Mucosa of descending colon (tissue), 3 donors: ENCODE measurements at regions not wholly inside any gene's neighbourhood (a gene's known extent, or its start where the extent isn't known, plus 50 kb on each side); places are given as distances from the start of the nearest gene placed in this dataset.

Experiments
- ATAC-seq: fragments of 200-7000 bp; cut with Tn5 transposase; one replicate; pipeline ENCODE4 v1.9.1; 2020; ENCODE audit warnings: mild to moderate bottlenecking, moderate library complexity
- DNase-seq, 3 donors: peaks; one replicate each; pipeline ENCODE4 v3.0.0-alpha.2; 2020
- H3K36me3 ChIP-seq: fragments of 200-600 bp; one replicate; pipeline ENCODE4 v1.8.0; 2021; ENCODE audit warnings: low read depth, mild to moderate bottlenecking
- H3K4me1 ChIP-seq: fragments of 200-600 bp; one replicate; pipeline ENCODE4 v1.8.0; 2021; ENCODE audit warnings: low read depth, mild to moderate bottlenecking
- H3K4me3 ChIP-seq: fragments of 200-600 bp; one replicate; pipeline ENCODE4 v1.8.0; 2021; ENCODE audit warnings: mild to moderate bottlenecking
- H3K9me3 ChIP-seq: fragments of 200-600 bp; one replicate; pipeline ENCODE4 v1.8.0; 2021; ENCODE audit warnings: mild to moderate bottlenecking
- CTCF ChIP-seq: fragments of 200-600 bp; IDR thresholded peaks from one replicate; pipeline ENCODE4 v1.8.0; 2022; ENCODE audit warnings: antibody characterized with exemption, mild to moderate bottlenecking
- intact Hi-C, 2 donors: fragments of 100-400 bp; cut with DNase I in 1 of 2; cut with micrococcal nuclease in 1 of 2; formaldehyde crosslinking; loops; one replicate each; pipeline versions ENCODE4 v1.11.0 to v1.11.1; 2022; cut with DNase I, micrococcal nuclease
- donor health status: DM: no; HTN: no; CAD: no; lungs with moderate emphysema.
- donor health status: DM: no; HTN: no; CAD: no.
- donor health status: DM: no; HTN: yes; CAD: no.

GRCh38 chr5:53219174-53219573, 109.6 kb upstream of the MOCS2 start:
- DNase-seq, result no peak
- H3K4me1 ChIP-seq, result no peaks in the 10 kb centered on the region
- H3K36me3 ChIP-seq, result no peaks in the 10 kb centered on the region
- no peak for ATAC-seq
- H3K4me3 ChIP-seq, result no peak overlapping the region
- TF ChIP-seq CTCF, result no peak
- intact Hi-C loops, result no loop called here
- H3K9me3 ChIP-seq, result no peaks in the 10 kb centered on the region

GRCh38 chr5:53219610-53220009, 110.1 kb upstream of the MOCS2 start:
- DNase-seq (no peak), ATAC-seq (no peak)
- Histone ChIP-seq H3K4me1 (no peaks in the 10 kb centered on the region), H3K9me3 (no peaks in the 10 kb centered on the region), H3K36me3 (no peaks in the 10 kb centered on the region), H3K4me3 (no peak overlapping the region)
- intact Hi-C loops, result no loop called here
- TF ChIP-seq CTCF, result no peak

- ATAC-seq (no peak), DNase-seq (no peak)
- no peak for TF ChIP-seq CTCF
- H3K4me1 ChIP-seq, result no peaks in the 10 kb centered on the region
- intact Hi-C loops, result no loop called here
- H3K36me3 ChIP-seq, result no peaks in the 10 kb centered on the region
- H3K9me3 ChIP-seq, result peaks cover 3% of the 10 kb centered on the region
- H3K4me3 ChIP-seq, result no peak overlapping the region
These were observed 124.3 kb upstream of the MOCS2 start for GRCh38 chr5:53233645-53234405.

GRCh38 chr5:53236683-53237082, 127.1 kb upstream of the MOCS2 start:
- Histone ChIP-seq H3K4me3 (no peak overlapping the region), H3K9me3 (no peaks in the 10 kb centered on the region), H3K36me3 (no peaks in the 10 kb centered on the region), H3K4me1 (no peaks in the 10 kb centered on the region)
- ATAC-seq (no peak), DNase-seq (no peak)
- intact Hi-C loops, result no loop called here
- no peak for TF ChIP-seq CTCF

GRCh38 chr5:53237876-53238275, 128.3 kb upstream of the MOCS2 start:
- Histone ChIP-seq H3K36me3 (no peaks in the 10 kb centered on the region), H3K4me3 (no peak overlapping the region), H3K9me3 (no peaks in the 10 kb centered on the region), H3K4me1 (no peaks in the 10 kb centered on the region)
- intact Hi-C loops, result no loop called here
- no peak for TF ChIP-seq CTCF
- DNase-seq (no peak), ATAC-seq (no peak)
